ENCODE measurements at regions not wholly inside any gene's neighbourhood (a gene's known extent, or its start where the extent isn't known, plus 50 kb on each side); places are given as distances from the start of the nearest gene placed in this dataset.

- intact Hi-C loops (cut with micrococcal nuclease): no loop called here
- Histone ChIP-seq H3K9ac (ENCODE audit: insufficient read depth in 1 of 2, low read depth in 2 of 2, low read length in 2 of 2) (no peak overlapping the region), H3K4me2 (ENCODE audit: insufficient read depth, low read length) (no peak overlapping the region), H3K27ac (ENCODE audit: extremely low read depth, low read depth, low read length) (no peak overlapping the region), H2AFZ (ENCODE audit: low read depth, low read length) (no peak overlapping the region), H3K79me2 (ENCODE audit: control insufficient read depth, insufficient read depth, low read length) (no peaks in the 10 kb centered on the region), H3K36me3 (ENCODE audit: control insufficient read depth, insufficient read depth, low read length) (no peaks in the 10 kb centered on the region), H3K9me1 (ENCODE audit: control insufficient read depth, insufficient read depth, low read length) (no peaks in the 10 kb centered on the region), H3K27me3 (ENCODE audit: control insufficient read depth in 2 of 2, insufficient read depth in 2 of 2, low read length in 2 of 2) (no peaks in the 10 kb centered on the region), H3K9me3 (replicated peaks; ENCODE audit: control insufficient read depth, insufficient read depth, low read depth, low read length) (no peaks in the 10 kb centered on the region), H4K20me1 (replicated peaks; ENCODE audit: control insufficient read depth, insufficient read depth, low read length) (no peaks in the 10 kb centered on the region), H3K4me3 (no peak overlapping the region), H3K4me1 (replicated peaks in 1 of 2; ENCODE audit: control insufficient read depth in 2 of 2, insufficient read depth in 2 of 2, low read length in 2 of 2) (no peaks in the 10 kb centered on the region)
- no TSS peak for BruUV-seq (replicated peaks)
- DNase-seq (ENCODE audit: extremely low read depth in 1 of 4, low spot score in 3 of 4): no peak
- CTCF ChIA-PET (ENCODE audit: low intra/inter-chr PET ratio): no interaction called here
- POLR2A ChIA-PET: no interaction called here
- in situ Hi-C loops (cut with MboI): no loop called here
- no peak for FAIRE-seq
- no peak for TF ChIP-seq SMARCA5 (IDR thresholded peaks at IDR 0.05)
- TF ChIP-seq SNAPC5 (CRISPR knock-in tag; IDR thresholded peaks at IDR 0.05): no peak
- no peak for TF ChIP-seq NR4A1 (CRISPR knock-in tag; IDR thresholded peaks at IDR 0.05)
- no peak for TF ChIP-seq NR4A1 (tag; IDR thresholded peaks at IDR 0.05)
- no peak for TF ChIP-seq NR2C1 (IDR thresholded peaks at IDR 0.05)
- no peak for TF ChIP-seq NR2C1 (tag; IDR thresholded peaks at IDR 0.05)
- no peak for TF ChIP-seq HNRNPLL (IDR thresholded peaks at IDR 0.05; ENCODE audit: low read depth, low read length, poor library complexity, severe bottlenecking)
- no peak for TF ChIP-seq ZNF3 (CRISPR knock-in tag; IDR thresholded peaks at IDR 0.05)
- TF ChIP-seq ZNF174 (CRISPR knock-in tag; IDR thresholded peaks at IDR 0.05): no peak
- no peak for TF ChIP-seq ZBTB9 (CRISPR knock-in tag; IDR thresholded peaks at IDR 0.05)
- no peak for TF ChIP-seq KLF16 (IDR thresholded peaks at IDR 0.05)
- TF ChIP-seq ZFPM2 (CRISPR knock-in tag; IDR thresholded peaks at IDR 0.05): no peak
- no peak for TF ChIP-seq MXI1 (IDR thresholded peaks at IDR 0.05; ENCODE audit: low read depth, low read length)
- TF ChIP-seq MCM5 (IDR thresholded peaks at IDR 0.05; ENCODE audit: low read depth): no peak
- TF ChIP-seq CTCFL (IDR thresholded peaks at IDR 0.05; ENCODE audit: borderline replicate concordance, insufficient read depth, low read depth, low read length, poor library complexity, severe bottlenecking): no peak
- TF ChIP-seq BHLHE40 (IDR thresholded peaks at IDR 0.05; ENCODE audit: low read length): no peak
- ATAC-seq: no peak
- WGBS (ENCODE audit: insufficient coverage, low coverage, missing lambda C conversion rate): 40% methylated on average over 2 of the region's 2 CpGs
Observed at GRCh38 chr4:174053895-174054294, 229.6 kb downstream of the FBXO8 start.

Data from K562 (cell line).